ENCODE measurements at regions not wholly inside any gene's neighbourhood (a gene's known extent, or its start where the extent isn't known, plus 50 kb on each side); places are given as distances from the start of the nearest gene placed in this dataset.

- peak; percentile 88 for DNase-seq (ENCODE audit: low read depth)
These were observed 300.6 kb upstream of the PRMT6 start for GRCh38 chr1:106755682-106756406.

GRCh38 chr1:106756752-106757151 lies 299.7 kb upstream of the PRMT6 start:
- no peak for DNase-seq (ENCODE audit: low read depth)

- DNase-seq (ENCODE audit: low read depth): no peak
These were observed 288.4 kb upstream of the PRMT6 start for GRCh38 chr1:106768077-106768476.

GRCh38 chr1:106768501-106768900 lies 288.0 kb upstream of the PRMT6 start:
- DNase-seq (ENCODE audit: low read depth): peak; percentile 61

- no peak for DNase-seq (ENCODE audit: low read depth)
These were observed 283.3 kb upstream of the PRMT6 start for GRCh38 chr1:106773206-106773605.

GRCh38 chr1:106780066-106780465 lies 276.4 kb upstream of the PRMT6 start:
- DNase-seq (ENCODE audit: low read depth): no peak

GRCh38 chr1:106780806-106781569 lies 275.5 kb upstream of the PRMT6 start:
- peak; percentile 28 for DNase-seq (ENCODE audit: low read depth)

GRCh38 chr1:106785176-106785575 lies 271.3 kb upstream of the PRMT6 start:
- no peak for DNase-seq (ENCODE audit: low read depth)

GRCh38 chr1:106787520-106787919 lies 269.0 kb upstream of the PRMT6 start:
- DNase-seq (ENCODE audit: low read depth): no peak

GRCh38 chr1:106789686-106790085 lies 266.8 kb upstream of the PRMT6 start:
- DNase-seq (ENCODE audit: low read depth): no peak

- DNase-seq (ENCODE audit: low read depth): no peak
These were observed 265.4 kb upstream of the PRMT6 start for GRCh38 chr1:106791041-106791440.

- no peak for DNase-seq (ENCODE audit: low read depth)
These were observed 262.8 kb upstream of the PRMT6 start for GRCh38 chr1:106793651-106794050.

GRCh38 chr1:106798991-106799390 lies 257.5 kb upstream of the PRMT6 start:
- DNase-seq (ENCODE audit: low read depth): no peak

GRCh38 chr1:106802181-106802580 lies 254.3 kb upstream of the PRMT6 start:
- no peak for DNase-seq (ENCODE audit: low read depth)

GRCh38 chr1:106814418-106814817 lies 242.1 kb upstream of the PRMT6 start:
- no peak for DNase-seq (ENCODE audit: low read depth)

- DNase-seq (ENCODE audit: low read depth): no peak
These were observed 238.9 kb upstream of the PRMT6 start for GRCh38 chr1:106817575-106817974.

GRCh38 chr1:106831511-106831910 lies 225.0 kb upstream of the PRMT6 start:
- no peak for DNase-seq (ENCODE audit: low read depth)

GRCh38 chr1:106836708-106837107 lies 219.8 kb upstream of the PRMT6 start:
- no peak for DNase-seq (ENCODE audit: low read depth)

- DNase-seq (ENCODE audit: low read depth): no peak
These were observed 213.0 kb upstream of the PRMT6 start for GRCh38 chr1:106843518-106843917.

GRCh38 chr1:106846656-106847055 lies 209.8 kb upstream of the PRMT6 start:
- DNase-seq (ENCODE audit: low read depth): no peak

- no peak for DNase-seq (ENCODE audit: low read depth)
These were observed 195.4 kb upstream of the PRMT6 start for GRCh38 chr1:106861110-106861509.

GRCh38 chr1:106868828-106869227 lies 187.6 kb upstream of the PRMT6 start:
- no peak for DNase-seq (ENCODE audit: low read depth)

- DNase-seq (ENCODE audit: low read depth): no peak
These were observed 180.9 kb upstream of the PRMT6 start for GRCh38 chr1:106875622-106876021.

GRCh38 chr1:106876384-106876783 lies 180.1 kb upstream of the PRMT6 start:
- no peak for DNase-seq (ENCODE audit: low read depth)
